Forelimb muscle (tissue), 1 donor: ENCODE measurements at regions not wholly inside any gene's neighbourhood (a gene's known extent, or its start where the extent isn't known, plus 50 kb on each side); places are given as distances from the start of the nearest gene placed in this dataset.

Source experiments
- DNase-seq: peaks from one replicate; pipeline ENCODE4 v3.0.0-alpha.2; 2013; ENCODE audit warnings: low read depth

- no peak for DNase-seq
Measured at GRCh38 chr21:32216293-32216692, 62.6 kb downstream of the MIS18A start.

GRCh38 chr21:32215306-32215685 lies 63.6 kb downstream of the MIS18A start:
- no peak for DNase-seq

GRCh38 chr21:32214654-32215305 lies 64.1 kb downstream of the MIS18A start:
- DNase-seq, result no peak

GRCh38 chr21:32212116-32212515 lies 66.7 kb downstream of the MIS18A start:
- no peak for DNase-seq

GRCh38 chr21:32211306-32211705 lies 67.5 kb downstream of the MIS18A start:
- DNase-seq, result no peak

- DNase-seq, result no peak
Measured at GRCh38 chr21:32209580-32209979, 69.3 kb downstream of the MIS18A start.

GRCh38 chr21:32207406-32207716 lies 71.5 kb downstream of the MIS18A start:
- DNase-seq, result no peak

- no peak for DNase-seq
Measured at GRCh38 chr21:32206631-32207405, 72.0 kb downstream of the MIS18A start.

- no peak for DNase-seq
Measured at GRCh38 chr21:32203877-32204480, 74.9 kb downstream of the MIS18A start.

- no peak for DNase-seq
Measured at GRCh38 chr21:32200029-32200428, 78.8 kb downstream of the MIS18A start.

- no peak for DNase-seq
Measured at GRCh38 chr21:32198384-32198783, 80.5 kb downstream of the MIS18A start.

- DNase-seq, result no peak
Measured at GRCh38 chr21:32197896-32198295, 81.0 kb downstream of the MIS18A start.

GRCh38 chr21:32196001-32196400 lies 82.8 kb downstream of the MIS18A start:
- DNase-seq, result no peak

- DNase-seq, result no peak
Measured at GRCh38 chr21:32193098-32193465, 85.8 kb downstream of the MIS18A start.

GRCh38 chr21:32192291-32193097 lies 86.4 kb downstream of the MIS18A start:
- DNase-seq, result no peak

- DNase-seq, result no peak
Measured at GRCh38 chr21:32190493-32191144, 88.2 kb downstream of the MIS18A start.

GRCh38 chr21:32189688-32190483 lies 89.0 kb downstream of the MIS18A start:
- DNase-seq, result no peak

- no peak for DNase-seq
Measured at GRCh38 chr21:32186804-32187203, 92.0 kb downstream of the MIS18A start.

GRCh38 chr21:32185726-32186125 lies 93.1 kb downstream of the MIS18A start:
- no peak for DNase-seq

GRCh38 chr21:32185103-32185502 lies 93.7 kb downstream of the MIS18A start:
- no peak for DNase-seq

GRCh38 chr21:32184485-32184884 lies 94.4 kb downstream of the MIS18A start:
- DNase-seq, result no peak
